Left kidney (tissue), 1 donor: ENCODE measurements at regions not wholly inside any gene's neighbourhood (a gene's known extent, or its start where the extent isn't known, plus 50 kb on each side); places are given as distances from the start of the nearest gene placed in this dataset.

Source experiments
- DNase-seq: peaks from one replicate; pipeline ENCODE4 v3.0.0-alpha.2; 2013

DNA sequence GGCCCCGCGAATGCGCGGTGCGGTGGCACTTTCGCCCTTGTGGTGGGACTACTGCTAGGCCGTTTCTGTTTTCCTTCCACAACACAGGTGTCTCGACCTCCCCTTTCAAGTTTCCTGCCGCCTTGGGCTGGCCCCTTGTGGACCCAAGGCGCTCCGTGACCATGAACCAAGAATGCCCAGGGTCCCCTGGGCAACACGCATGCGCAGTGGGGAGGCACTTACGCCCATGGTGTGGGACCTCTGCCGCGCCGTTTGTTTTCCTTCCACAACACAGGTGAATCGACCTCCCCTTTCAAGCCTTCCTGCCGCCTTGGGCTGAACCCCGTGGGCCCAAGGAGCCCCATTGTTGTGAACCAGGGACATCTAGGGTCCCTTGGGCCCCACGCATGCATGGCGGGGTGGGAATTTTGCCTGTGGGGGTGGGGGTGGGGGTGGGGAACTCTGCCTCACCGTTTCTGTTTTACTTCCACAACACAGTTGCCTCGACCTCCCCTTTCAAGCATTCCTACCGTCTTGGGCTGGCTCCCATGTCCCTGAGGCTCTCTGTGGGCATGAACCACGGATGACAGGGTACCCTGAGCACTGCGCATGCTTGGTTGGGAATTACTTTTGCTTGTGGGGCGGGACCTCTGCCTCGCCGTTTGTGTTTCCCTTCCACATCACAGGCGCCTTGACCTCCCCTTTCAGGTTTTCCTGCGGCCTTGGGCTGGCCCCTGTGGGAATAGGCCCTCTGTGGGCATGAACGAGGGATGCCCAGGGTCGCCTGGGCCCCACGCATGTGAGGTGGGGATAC is 355.1 kb downstream of the ALG10 start:
- no peak for DNase-seq

- no peak for DNase-seq
These were observed 356.8 kb downstream of the ALG10 start for GRCh38 chr12:34379142-34379541.

DNA sequence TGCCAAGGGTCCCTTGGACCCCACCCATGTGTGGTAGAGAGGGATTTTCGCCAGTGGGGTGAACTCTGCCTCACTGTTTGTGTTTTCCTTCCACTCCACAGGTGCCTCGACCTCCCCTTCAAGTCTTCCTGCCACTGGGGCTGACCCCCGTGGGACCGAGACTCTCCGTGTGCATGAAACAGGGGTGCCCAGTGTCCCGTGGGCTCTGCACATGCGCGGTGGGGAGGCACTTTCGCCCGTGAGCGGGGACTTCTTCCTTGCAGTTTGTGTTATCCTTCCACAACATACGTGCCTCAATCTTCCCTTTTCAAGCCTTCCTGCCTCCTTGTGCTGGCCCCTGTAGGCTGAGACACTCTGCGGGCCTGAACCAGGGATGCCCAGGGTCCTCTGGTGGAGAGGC is 362.4 kb downstream of the ALG10 start:
- no peak for DNase-seq

DNA sequence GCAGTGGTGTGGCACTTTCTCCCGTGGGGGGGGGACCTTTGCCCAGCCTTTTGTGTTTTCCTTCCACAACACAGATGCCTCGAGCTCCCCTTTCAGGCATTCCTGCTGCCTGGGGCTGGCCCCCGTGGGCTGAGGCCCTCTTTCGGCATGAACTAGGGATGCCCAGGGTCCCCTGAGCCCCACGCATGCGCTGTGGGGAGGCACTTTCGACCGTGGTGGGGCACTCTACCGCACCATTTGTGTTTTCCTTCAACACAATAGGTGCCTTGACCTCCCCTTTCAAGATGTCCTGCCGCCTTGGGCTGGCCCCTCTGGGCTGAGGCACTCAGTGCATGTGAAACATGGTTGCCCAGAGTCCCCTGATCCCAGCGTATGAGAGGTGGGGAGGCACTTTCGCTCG is 363.7 kb downstream of the ALG10 start:
- DNase-seq: no peak

DNA sequence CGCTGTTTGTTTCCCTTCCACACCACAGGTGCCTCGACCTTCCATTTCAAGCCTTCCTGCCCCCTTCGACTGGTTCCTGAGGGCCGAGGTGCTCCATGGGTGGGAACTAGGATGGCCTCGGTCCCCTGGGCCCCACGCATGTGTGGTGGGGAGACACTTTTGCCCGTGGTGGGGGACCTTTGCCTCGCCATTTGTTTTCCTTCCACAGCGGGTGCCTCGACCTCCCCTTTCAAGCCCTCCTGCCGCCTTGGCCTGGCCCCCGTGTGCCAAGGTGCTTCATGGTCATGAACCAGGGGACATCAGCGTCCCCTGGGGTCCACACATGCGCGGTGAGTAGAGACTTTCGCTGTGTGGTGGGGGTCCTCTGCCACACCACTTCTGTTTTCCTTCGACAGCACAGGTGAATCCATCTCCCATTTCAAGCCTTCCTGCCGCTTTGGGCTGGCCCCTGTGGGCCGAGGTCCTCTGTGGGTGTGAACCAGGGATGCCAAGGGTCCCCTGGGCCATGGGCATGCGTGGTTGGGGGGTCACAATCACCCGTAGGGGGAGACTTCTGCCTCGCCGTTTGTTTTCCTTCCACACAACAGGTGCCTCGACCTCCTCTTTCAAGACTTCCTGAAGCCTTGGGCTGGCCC is 364.4 kb downstream of the ALG10 start:
- DNase-seq: no peak

DNA sequence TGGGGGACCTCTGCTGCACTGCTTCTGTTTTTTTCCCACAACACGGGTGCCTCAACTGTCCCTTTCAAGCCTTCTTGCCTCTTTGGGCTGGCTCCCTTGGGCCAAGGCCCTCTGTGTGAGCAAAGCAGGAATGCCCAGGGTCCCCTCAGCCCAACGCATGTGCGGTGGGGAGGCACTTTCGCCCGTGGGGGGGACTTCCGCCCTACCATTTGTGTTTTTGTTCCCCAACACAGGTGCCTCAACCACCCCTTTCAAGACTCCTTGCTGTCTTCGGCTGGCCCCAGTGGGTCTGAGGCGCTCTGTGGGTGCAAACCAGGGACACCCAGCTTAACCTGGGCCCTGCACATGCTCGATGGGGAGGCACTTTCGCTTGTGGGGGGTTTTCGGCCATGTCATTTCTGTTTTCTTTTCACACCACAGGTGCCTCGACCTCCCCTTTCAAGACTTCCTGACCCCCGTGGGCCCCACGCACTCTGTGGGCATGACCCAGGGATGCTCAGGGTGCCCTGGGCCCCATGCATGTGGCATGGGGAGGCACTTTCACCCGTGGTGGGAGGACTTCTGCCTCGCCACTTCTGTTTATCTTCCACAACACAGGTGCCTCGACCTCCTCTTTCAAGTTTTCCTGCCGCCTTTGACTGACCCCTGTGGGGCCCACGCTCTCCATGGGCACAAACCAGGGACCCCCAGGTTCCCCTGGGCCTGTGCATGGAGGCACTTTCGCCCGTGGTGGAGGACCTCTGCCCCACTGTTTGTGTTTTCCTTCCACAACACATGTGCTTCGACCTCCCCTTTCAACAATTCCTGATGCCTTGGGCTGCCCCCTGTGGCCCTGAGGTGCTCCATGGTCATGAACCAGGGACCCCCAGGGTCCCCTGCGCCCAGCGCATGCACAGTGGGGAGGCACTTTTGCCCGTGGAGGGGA is 365.7 kb downstream of the ALG10 start:
- DNase-seq: no peak

DNA sequence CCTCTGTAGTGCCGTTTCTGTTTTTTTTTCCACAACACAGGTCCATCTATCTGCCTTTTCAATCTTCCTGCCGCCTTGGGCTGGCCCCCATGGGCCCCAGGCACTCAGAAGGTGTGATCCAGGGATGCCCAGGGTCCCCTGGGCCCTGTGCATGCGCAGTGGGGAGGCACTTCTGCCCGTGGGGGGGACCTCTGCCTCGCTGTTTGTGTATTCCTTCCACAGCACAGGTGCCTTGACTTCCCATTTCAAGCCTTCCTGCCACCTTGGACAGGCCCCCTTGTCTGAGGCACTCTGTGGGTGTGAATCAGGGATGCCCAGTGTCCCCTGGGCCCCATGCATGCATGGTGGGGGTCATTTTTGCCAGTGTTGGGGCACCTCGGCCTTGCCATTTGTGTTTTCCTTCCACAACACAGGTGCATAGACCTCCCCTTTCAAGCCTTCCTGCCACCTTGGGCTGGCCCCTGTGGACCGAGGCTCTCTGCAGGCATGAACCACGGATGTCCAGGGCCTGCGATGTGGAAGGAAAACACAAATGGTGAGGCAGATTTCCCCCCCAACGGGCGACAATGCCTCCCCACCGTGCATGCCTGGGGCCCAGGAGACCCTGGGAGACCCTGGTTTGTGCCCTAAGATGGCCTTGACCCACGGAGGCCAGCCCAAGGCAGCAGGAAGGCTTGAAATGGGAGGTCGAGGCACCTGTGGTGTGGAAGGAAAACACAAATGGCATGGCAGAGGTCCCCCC is 366.5 kb downstream of the ALG10 start:
- DNase-seq: no peak

- no peak for DNase-seq
These were observed 367.3 kb downstream of the ALG10 start for GRCh38 chr12:34389378-34390170.

- DNase-seq: no peak
These were observed 368.0 kb downstream of the ALG10 start for GRCh38 chr12:34390171-34390841.

GRCh38 chr12:34390846-34391700 is 368.8 kb downstream of the ALG10 start:
- DNase-seq: no peak

- DNase-seq: no peak
These were observed 369.7 kb downstream of the ALG10 start for GRCh38 chr12:34391771-34392581.

DNA sequence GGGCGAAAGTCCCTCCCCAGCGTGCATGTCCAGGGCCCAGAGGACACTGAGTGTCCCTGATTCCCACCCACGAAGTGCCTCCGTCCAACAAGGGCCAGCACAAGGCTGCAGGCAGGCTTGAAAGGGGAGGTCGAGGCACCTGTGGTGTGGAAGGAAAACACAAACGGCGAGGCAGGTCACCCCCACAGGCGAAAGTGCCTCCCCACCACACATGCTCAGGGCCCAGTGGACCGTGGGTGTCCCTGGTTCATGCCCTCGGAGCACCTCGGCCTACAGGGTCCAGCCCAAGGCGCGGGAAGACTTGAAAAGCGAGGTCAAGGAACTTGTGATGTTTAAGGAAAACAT is 370.4 kb downstream of the ALG10 start:
- no peak for DNase-seq

GRCh38 chr12:34393086-34393820 is 371.0 kb downstream of the ALG10 start:
- DNase-seq: no peak

GRCh38 chr12:34393821-34394150 is 371.5 kb downstream of the ALG10 start:
- no peak for DNase-seq

GRCh38 chr12:34394211-34395055 is 372.1 kb downstream of the ALG10 start:
- DNase-seq: no peak

DNA sequence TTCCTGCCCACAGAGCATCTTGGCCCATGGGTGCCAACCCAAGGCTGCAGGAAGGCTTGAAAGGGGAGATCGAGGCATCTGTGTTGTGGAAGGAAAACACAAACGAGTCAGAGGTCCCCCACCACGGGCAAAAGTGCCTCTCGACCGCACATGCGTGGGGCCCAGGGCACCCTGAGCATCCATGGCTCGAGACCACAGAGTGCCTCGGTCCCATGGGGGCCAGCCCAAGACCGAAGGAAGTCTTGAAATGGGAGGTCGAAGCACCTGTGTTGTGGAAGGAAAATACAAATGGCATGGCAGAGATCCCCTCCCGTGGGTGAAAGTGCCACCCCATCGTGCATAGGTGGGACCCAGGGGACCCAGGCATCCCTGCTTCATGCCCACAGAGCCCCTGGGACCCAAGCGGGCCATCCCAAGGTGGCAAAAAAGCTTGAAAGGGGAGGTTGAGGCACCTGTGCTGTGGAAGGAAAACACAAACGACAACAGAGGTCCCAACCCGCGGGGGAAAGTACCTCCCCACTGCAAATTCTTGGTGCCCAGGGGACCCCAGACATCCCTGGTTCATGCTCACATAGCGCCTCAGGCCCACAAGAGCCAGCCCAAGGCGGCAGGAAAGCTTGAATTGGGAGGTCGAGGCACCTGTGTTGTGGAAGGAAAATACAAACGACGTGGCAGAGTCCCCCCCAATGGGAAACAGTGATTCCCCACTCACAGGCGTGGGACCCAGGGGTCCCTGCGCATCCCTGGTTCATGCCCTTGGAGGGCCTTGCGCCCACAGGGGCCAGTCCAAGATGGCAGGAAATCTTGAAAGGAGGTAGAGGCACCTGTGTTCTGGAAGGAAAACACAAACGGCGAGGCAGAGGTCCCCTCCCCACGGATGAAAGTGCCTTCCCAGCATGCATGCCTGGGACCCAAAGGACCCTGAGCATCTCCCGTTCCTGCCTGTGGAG is 373.0 kb downstream of the ALG10 start:
- DNase-seq: no peak
